Bronchial epithelial cell (primary cell): ENCODE measurements at regions not wholly inside any gene's neighbourhood (a gene's known extent, or its start where the extent isn't known, plus 50 kb on each side); places are given as distances from the start of the nearest gene placed in this dataset.

Source experiments
- DNase-seq: peaks from one replicate; pipeline ENCODE4 v3.0.0-alpha.2; 2010; ENCODE audit warnings: low read depth
- FAIRE-seq: peaks from 2 replicates; lab custom pipeline; 2011; peaks lifted over from hg19 to GRCh38; lab: Jason Lieb, UNC
- H3K27me3 ChIP-seq: 2 replicates; pipeline ENCODE4 v1.5.1; 2011; ENCODE audit warnings: low read length; ENCODE audit not compliant: control insufficient read depth, insufficient read depth
- H3K36me3 ChIP-seq: 2 replicates; pipeline ENCODE4 v1.5.1; 2011; ENCODE audit warnings: low read length; ENCODE audit not compliant: control insufficient read depth, insufficient read depth
- H3K4me3 ChIP-seq: 2 replicates; pipeline ENCODE4 v1.5.1; 2011; ENCODE audit warnings: mild to moderate bottlenecking, low read depth, low read length, control low read depth
- CTCF ChIP-seq: IDR thresholded peaks from 2 replicates; pipeline ENCODE4 v1.5.1; 2011; ENCODE audit warnings: mild to moderate bottlenecking, moderate library complexity, low read length, control low read depth, inconsistent platforms; ENCODE audit not compliant: insufficient read depth, severe bottlenecking

DNA sequence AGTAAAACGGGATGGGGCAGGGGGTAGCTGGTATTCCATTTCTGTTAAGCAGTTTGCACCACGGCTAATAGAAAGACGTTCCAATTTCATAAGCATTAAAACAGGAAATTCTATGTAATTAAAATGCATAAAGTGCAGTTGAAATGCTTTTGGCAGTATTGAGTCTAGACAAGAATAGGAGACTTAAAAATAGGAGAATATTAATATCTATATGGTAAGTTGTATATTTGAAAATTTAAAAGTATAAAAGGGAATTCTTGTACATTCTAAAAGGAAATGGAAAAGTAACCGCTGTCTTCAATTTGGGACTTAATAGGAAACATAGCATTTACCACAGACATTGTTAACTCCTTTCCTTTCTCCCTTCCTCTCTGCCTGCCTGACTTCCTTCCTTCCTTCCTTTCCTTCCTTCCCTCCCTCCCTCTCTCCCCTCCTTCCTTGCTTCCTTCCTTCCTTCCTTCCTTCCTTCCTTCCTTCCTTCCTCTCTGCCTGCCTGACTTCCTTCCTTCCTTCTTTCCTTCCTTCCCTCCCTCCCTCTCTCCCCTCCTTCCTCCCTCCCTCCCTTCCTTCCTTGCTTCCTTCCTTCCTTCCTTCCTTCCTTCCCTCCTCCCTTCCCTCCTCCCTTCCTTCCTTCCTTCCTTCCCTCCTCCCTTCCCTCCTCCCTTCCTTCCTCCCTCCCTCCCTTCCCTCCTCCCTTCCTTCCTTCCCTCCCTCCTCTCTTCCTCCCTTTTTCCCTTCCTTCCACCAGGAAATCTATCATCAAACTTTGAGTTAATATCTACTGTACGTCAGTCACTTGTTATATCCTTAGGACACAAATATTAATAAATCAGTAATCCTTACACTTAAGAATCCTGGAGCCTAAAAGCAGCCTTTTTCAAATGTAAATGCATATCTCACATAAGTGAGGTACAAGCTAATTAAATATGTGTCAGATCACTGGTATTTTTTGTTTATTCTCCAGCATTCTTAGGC is 1049.3 kb downstream of the GALC start:
- no peak for DNase-seq
- no peaks in the 10 kb centered on the region for H3K27me3 ChIP-seq
- no peak overlapping the region for H3K4me3 ChIP-seq
- no peak for TF ChIP-seq CTCF
- H3K36me3 ChIP-seq, result no peaks in the 10 kb centered on the region
- FAIRE-seq, result no peak

- Histone ChIP-seq H3K27me3 (no peaks in the 10 kb centered on the region), H3K4me3 (no peak overlapping the region), H3K36me3 (no peaks in the 10 kb centered on the region)
- TF ChIP-seq CTCF, result no peak
- FAIRE-seq (no peak), DNase-seq (no peak)
Measured at GRCh38 chr14:86942936-86943335, 1050.0 kb downstream of the GALC start.

DNA sequence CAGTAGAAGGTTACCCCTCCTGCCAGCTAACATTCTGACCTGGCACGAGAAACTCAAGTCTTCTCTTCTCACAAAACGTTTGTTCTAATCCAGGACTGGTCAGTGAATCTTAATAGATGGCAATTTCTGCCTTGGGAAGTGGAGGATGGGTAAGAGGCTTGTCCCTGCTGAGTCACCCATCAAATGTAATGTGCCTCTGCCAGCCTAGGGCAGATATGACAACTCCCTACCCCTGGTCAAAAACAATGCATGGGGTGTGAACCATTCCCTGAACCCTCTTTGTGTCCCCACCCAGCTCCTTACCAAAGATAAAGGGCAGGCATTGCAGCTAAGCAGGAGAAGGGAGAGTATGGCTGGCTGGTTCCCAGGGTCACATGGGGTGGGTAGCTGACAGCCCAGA is 1052.9 kb downstream of the GALC start:
- FAIRE-seq (no peak), DNase-seq (no peak)
- no peak for TF ChIP-seq CTCF
- no peaks in the 10 kb centered on the region for H3K36me3 ChIP-seq
- H3K4me3 ChIP-seq, result no peak overlapping the region
- no peaks in the 10 kb centered on the region for H3K27me3 ChIP-seq

DNA sequence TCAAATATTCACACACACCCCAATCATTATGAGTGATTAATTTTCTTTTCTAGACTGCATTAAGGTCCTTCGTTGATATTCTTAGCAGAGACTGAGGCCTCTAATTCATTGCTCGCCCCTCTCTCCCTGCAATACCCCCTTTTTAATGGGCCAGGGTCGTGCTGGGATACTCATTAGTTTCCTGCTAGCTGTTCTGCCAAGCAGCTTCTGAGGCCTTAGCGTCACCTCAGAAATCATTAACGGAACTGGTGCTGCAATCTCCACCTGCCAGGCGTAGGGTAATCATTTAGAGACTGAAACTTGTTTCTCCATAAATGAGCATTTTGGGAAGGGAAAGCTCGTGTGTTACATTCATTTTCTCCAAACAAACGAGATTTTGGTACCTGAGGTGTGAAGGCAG is 1054.7 kb downstream of the GALC start:
- Histone ChIP-seq H3K36me3 (no peaks in the 10 kb centered on the region), H3K27me3 (no peaks in the 10 kb centered on the region), H3K4me3 (no peak overlapping the region)
- DNase-seq (no peak), FAIRE-seq (no peak)
- no peak for TF ChIP-seq CTCF

GRCh38 chr14:86936556-86936955 is 1056.4 kb downstream of the GALC start:
- no peaks in the 10 kb centered on the region for H3K27me3 ChIP-seq
- FAIRE-seq (no peak), DNase-seq (no peak)
- H3K4me3 ChIP-seq, result no peak overlapping the region
- no peaks in the 10 kb centered on the region for H3K36me3 ChIP-seq
- TF ChIP-seq CTCF, result no peak
